22Rv1 (cell line): ENCODE measurements at regions not wholly inside any gene's neighbourhood (a gene's known extent, or its start where the extent isn't known, plus 50 kb on each side); places are given as distances from the start of the nearest gene placed in this dataset.

Source experiments
- ZFX ChIP-seq: fragments of 450-650 bp; IDR thresholded peaks from 2 replicates; pipeline ENCODE4 v1.6.1; 2017; ENCODE audit warnings: antibody characterized with exemption, borderline replicate concordance
- TF ChIP-seq, protein P1 (sequence below): fragments of 450-650 bp; IDR thresholded peaks from 2 replicates; pipeline ENCODE4 v1.5.1; 2017; ENCODE audit warnings: mild to moderate bottlenecking

DNA sequence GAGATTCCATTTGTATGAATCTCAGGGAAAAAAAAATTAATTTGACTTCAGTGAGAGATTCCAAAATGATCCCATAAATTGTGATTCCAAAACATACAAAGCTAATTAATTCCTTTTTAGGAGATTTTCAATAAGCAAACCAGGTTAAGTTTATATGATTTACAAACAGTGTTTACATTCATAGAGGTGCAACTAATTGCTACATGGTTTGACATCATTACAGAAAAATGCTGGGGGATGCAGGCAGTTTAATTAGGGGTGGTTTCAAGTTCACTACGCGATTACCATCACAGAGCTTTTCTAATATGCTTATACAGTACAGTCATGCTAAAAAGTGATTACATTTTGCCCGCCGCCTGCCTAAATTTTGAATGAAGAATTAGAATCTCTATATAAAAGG, 143.2 kb upstream of the MGMT start:
- TF ChIP-seq, protein P1, sequence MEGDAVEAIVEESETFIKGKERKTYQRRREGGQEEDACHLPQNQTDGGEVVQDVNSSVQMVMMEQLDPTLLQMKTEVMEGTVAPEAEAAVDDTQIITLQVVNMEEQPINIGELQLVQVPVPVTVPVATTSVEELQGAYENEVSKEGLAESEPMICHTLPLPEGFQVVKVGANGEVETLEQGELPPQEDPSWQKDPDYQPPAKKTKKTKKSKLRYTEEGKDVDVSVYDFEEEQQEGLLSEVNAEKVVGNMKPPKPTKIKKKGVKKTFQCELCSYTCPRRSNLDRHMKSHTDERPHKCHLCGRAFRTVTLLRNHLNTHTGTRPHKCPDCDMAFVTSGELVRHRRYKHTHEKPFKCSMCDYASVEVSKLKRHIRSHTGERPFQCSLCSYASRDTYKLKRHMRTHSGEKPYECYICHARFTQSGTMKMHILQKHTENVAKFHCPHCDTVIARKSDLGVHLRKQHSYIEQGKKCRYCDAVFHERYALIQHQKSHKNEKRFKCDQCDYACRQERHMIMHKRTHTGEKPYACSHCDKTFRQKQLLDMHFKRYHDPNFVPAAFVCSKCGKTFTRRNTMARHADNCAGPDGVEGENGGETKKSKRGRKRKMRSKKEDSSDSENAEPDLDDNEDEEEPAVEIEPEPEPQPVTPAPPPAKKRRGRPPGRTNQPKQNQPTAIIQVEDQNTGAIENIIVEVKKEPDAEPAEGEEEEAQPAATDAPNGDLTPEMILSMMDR = no peak
- TF ChIP-seq ZFX = no peak
